ENCODE measurements at regions not wholly inside any gene's neighbourhood (a gene's known extent, or its start where the extent isn't known, plus 50 kb on each side); places are given as distances from the start of the nearest gene placed in this dataset.
"Not testable (repeated sequence)": the region's sequence is repeated elsewhere in the genome, so short reads cannot be mapped to it uniquely, and the experiment has no call there.

DNA sequence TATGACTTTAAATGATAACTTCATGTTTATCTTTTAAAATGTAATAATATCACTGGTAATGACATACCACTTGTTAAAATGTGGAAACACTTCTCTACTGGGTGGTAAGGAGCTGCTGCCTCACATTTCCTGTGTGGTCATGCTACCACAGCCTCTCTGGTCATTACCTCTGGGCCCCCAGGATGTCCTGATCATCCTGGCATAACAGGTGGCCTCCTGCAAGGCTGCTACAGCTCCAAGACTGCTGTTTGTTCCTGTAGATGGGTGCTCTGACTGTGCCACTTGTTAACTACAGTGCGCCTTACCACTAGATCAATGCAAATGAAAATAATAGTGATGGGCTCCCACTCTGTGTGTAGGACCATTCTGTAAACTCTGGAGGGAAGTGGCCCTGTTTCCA, 500.2 kb upstream of the SPRED2 start:
- H2AFZ ChIP-seq (ENCODE audit: low read length) = no peak overlapping the region
- no peaks in the 10 kb centered on the region for H4K20me1 ChIP-seq (ENCODE audit: insufficient read depth, low read length, poor library complexity, severe bottlenecking)
- H3K4me2 ChIP-seq (ENCODE audit: low read depth, low read length, poor library complexity, severe bottlenecking) = no peak overlapping the region
- no peaks in the 10 kb centered on the region for H3K9me2 ChIP-seq (replicated peaks; ENCODE audit: low read depth, low read length)
- no peak overlapping the region for H3K4me3 ChIP-seq (ENCODE audit: low read length, poor library complexity, severe bottlenecking)
- TF ChIP-seq, protein P1, sequence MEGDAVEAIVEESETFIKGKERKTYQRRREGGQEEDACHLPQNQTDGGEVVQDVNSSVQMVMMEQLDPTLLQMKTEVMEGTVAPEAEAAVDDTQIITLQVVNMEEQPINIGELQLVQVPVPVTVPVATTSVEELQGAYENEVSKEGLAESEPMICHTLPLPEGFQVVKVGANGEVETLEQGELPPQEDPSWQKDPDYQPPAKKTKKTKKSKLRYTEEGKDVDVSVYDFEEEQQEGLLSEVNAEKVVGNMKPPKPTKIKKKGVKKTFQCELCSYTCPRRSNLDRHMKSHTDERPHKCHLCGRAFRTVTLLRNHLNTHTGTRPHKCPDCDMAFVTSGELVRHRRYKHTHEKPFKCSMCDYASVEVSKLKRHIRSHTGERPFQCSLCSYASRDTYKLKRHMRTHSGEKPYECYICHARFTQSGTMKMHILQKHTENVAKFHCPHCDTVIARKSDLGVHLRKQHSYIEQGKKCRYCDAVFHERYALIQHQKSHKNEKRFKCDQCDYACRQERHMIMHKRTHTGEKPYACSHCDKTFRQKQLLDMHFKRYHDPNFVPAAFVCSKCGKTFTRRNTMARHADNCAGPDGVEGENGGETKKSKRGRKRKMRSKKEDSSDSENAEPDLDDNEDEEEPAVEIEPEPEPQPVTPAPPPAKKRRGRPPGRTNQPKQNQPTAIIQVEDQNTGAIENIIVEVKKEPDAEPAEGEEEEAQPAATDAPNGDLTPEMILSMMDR (conservative IDR thresholded peaks at IDR 0.05; ENCODE audit: low read length) = no peak
- no peak for TF ChIP-seq EZH2phosphoT487 (IDR thresholded peaks at IDR 0.05; ENCODE audit: borderline replicate concordance)
- H3K27me3 ChIP-seq (ENCODE audit: insufficient read depth, low read length, poor library complexity, severe bottlenecking) = no peaks in the 10 kb centered on the region
- H3K4me1 ChIP-seq (ENCODE audit: insufficient read depth, low read length, poor library complexity, severe bottlenecking) = no peaks in the 10 kb centered on the region
- no peaks in the 10 kb centered on the region for H3F3A ChIP-seq (ENCODE audit: low read depth)
- no peaks in the 10 kb centered on the region for H3K79me2 ChIP-seq (ENCODE audit: insufficient read depth, low read length)
- H3K9me3 ChIP-seq (ENCODE audit: insufficient read depth, low read depth, low read length) = no peaks in the 10 kb centered on the region
- no peaks in the 10 kb centered on the region for H3K36me3 ChIP-seq (ENCODE audit: insufficient read depth, low read length)
- no peak overlapping the region for H3K9ac ChIP-seq (ENCODE audit: low read depth, low read length, poor library complexity, severe bottlenecking)

DNA sequence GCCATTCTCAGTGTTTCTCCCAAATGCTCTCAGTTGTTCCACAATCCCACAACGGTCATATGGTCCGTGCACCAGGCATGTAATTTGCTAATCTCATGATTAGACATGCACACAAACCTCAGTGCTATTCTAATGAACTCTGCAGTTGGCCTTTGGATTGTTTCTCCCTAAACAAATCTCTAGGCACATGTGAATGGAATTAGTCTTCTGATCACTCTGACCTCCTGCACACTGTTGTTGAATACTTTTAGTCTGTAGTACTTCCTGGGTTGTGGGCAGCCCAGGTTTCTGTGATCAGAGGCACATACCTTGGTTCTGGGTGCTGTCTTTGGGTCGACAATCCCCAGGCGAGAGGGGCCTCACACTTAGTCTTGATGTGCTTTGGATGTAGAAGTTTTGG, 498.7 kb upstream of the SPRED2 start:
- H3K9me3 ChIP-seq (ENCODE audit: insufficient read depth, low read depth, low read length) = no peaks in the 10 kb centered on the region
- no peaks in the 10 kb centered on the region for H3F3A ChIP-seq (ENCODE audit: low read depth)
- no peaks in the 10 kb centered on the region for H3K4me1 ChIP-seq (ENCODE audit: insufficient read depth, low read length, poor library complexity, severe bottlenecking)
- TF ChIP-seq EZH2phosphoT487 (IDR thresholded peaks at IDR 0.05; ENCODE audit: borderline replicate concordance) = no peak
- TF ChIP-seq, protein P1 (conservative IDR thresholded peaks at IDR 0.05; ENCODE audit: low read length) = no peak
- no peaks in the 10 kb centered on the region for H4K20me1 ChIP-seq (ENCODE audit: insufficient read depth, low read length, poor library complexity, severe bottlenecking)
- H3K4me2 ChIP-seq (ENCODE audit: low read depth, low read length, poor library complexity, severe bottlenecking) = no peak overlapping the region
- no peak overlapping the region for H3K4me3 ChIP-seq (ENCODE audit: low read length, poor library complexity, severe bottlenecking)
- H3K79me2 ChIP-seq (ENCODE audit: insufficient read depth, low read length) = no peaks in the 10 kb centered on the region
- no peaks in the 10 kb centered on the region for H3K27me3 ChIP-seq (ENCODE audit: insufficient read depth, low read length, poor library complexity, severe bottlenecking)
- H3K9me2 ChIP-seq (replicated peaks; ENCODE audit: low read depth, low read length) = no peaks in the 10 kb centered on the region
- H3K36me3 ChIP-seq (ENCODE audit: insufficient read depth, low read length) = no peaks in the 10 kb centered on the region
- no peak overlapping the region for H3K9ac ChIP-seq (ENCODE audit: low read depth, low read length, poor library complexity, severe bottlenecking)
- no peak overlapping the region for H2AFZ ChIP-seq (ENCODE audit: low read length)

DNA sequence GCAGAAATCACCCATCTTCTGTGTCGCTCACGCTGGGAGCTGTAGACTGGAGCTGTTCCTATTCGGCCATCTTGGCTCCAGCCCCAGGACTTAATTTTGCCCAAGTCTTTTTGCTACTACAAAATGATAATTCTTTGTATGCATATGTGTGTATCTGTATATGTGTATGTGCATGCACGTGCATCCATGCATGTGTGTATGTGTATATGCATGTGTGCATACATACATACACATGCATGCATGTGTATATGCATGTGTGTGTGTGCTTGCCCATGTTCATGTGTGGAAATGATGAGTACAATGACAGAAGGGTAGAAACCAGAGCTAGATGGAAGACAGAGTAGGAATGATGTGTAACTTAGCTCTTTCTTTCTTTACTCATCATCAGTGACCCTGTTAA, 497.9 kb upstream of the SPRED2 start:
- Histone ChIP-seq H3K4me2 (ENCODE audit: low read depth, low read length, poor library complexity, severe bottlenecking) (no peak overlapping the region), H3K4me3 (ENCODE audit: low read length, poor library complexity, severe bottlenecking) (no peak overlapping the region), H3K9me3 (ENCODE audit: insufficient read depth, low read depth, low read length) (no peaks in the 10 kb centered on the region), H3K4me1 (ENCODE audit: insufficient read depth, low read length, poor library complexity, severe bottlenecking) (no peaks in the 10 kb centered on the region), H2AFZ (ENCODE audit: low read length) (no peak overlapping the region), H3K36me3 (ENCODE audit: insufficient read depth, low read length) (no peaks in the 10 kb centered on the region), H3K27me3 (ENCODE audit: insufficient read depth, low read length, poor library complexity, severe bottlenecking) (no peaks in the 10 kb centered on the region), H3K79me2 (ENCODE audit: insufficient read depth, low read length) (no peaks in the 10 kb centered on the region), H4K20me1 (ENCODE audit: insufficient read depth, low read length, poor library complexity, severe bottlenecking) (no peaks in the 10 kb centered on the region), H3K9ac (ENCODE audit: low read depth, low read length, poor library complexity, severe bottlenecking) (no peak overlapping the region), H3K9me2 (replicated peaks; ENCODE audit: low read depth, low read length) (no peaks in the 10 kb centered on the region), H3F3A (ENCODE audit: low read depth) (no peaks in the 10 kb centered on the region)
- TF ChIP-seq, protein P1 (conservative IDR thresholded peaks at IDR 0.05; ENCODE audit: low read length) = no peak
- no peak for TF ChIP-seq EZH2phosphoT487 (IDR thresholded peaks at IDR 0.05; ENCODE audit: borderline replicate concordance)

DNA sequence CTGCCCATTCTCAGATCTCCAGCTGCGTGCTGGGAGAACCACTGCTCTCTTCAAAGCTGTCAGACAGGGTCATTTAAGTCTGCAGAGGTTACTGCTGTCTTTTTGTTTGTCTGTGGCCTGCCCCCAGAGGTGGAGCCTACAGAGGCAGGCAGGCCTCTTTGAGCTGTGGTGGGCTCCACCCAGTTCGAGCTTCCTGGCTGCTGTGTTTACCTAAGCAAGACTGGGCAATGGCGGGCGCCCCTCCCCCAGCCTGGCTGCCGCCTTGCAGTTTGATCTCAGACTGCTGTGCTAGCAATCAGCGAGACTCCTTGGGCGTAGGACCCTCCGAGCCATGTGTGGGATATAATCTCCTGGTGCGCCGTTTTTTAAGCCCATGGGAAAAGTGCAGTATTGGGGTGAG, 497.3 kb upstream of the SPRED2 start:
- not testable (repeated sequence) for H4K20me1 ChIP-seq (ENCODE audit: insufficient read depth, low read length, poor library complexity, severe bottlenecking); H3K9me3 ChIP-seq (ENCODE audit: insufficient read depth, low read depth, low read length); H2AFZ ChIP-seq (ENCODE audit: low read length); H3K4me3 ChIP-seq (ENCODE audit: low read length, poor library complexity, severe bottlenecking); H3K4me2 ChIP-seq (ENCODE audit: low read depth, low read length, poor library complexity, severe bottlenecking); H3K36me3 ChIP-seq (ENCODE audit: insufficient read depth, low read length); H3K9ac ChIP-seq (ENCODE audit: low read depth, low read length, poor library complexity, severe bottlenecking); H3K79me2 ChIP-seq (ENCODE audit: insufficient read depth, low read length); H3K9me2 ChIP-seq (replicated peaks; ENCODE audit: low read depth, low read length); H3K27me3 ChIP-seq (ENCODE audit: insufficient read depth, low read length, poor library complexity, severe bottlenecking); H3F3A ChIP-seq (ENCODE audit: low read depth); H3K4me1 ChIP-seq (ENCODE audit: insufficient read depth, low read length, poor library complexity, severe bottlenecking)

Data from Loucy (cell line).